Epithelial cell of esophagus (primary cell): ENCODE measurements at regions not wholly inside any gene's neighbourhood (a gene's known extent, or its start where the extent isn't known, plus 50 kb on each side); places are given as distances from the start of the nearest gene placed in this dataset.

Experiments
- DNase-seq: peaks from one replicate; pipeline ENCODE4 v3.0.0; 2010; ENCODE audit warnings: low read depth
- H3K4me3 ChIP-seq: 2 replicates; pipeline ENCODE4 v1.5.1; 2011; ENCODE audit warnings: mild to moderate bottlenecking, low read length, control low read depth
- CTCF ChIP-seq: IDR thresholded peaks from 2 replicates; pipeline ENCODE4 v1.5.1; 2011; ENCODE audit warnings: low read depth, mild to moderate bottlenecking, low read length, control low read depth, inconsistent platforms; ENCODE audit not compliant: insufficient read depth; ENCODE audit errors: missing control alignments

- no peak for DNase-seq
These were observed 970.8 kb downstream of the DTWD2 start for GRCh38 chr5:118017536-118017935.

GRCh38 chr5:118016396-118016795, 972.0 kb downstream of the DTWD2 start:
- no peak overlapping the region for H3K4me3 ChIP-seq
- TF ChIP-seq CTCF: no peak
- no peak for DNase-seq

More at GRCh38 chr5:118017536-118017935, 970.8 kb downstream of the DTWD2 start:
- TF ChIP-seq CTCF: no peak
- H3K4me3 ChIP-seq: no peak overlapping the region

- no peak for DNase-seq
- H3K4me3 ChIP-seq: no peak overlapping the region
- no peak for TF ChIP-seq CTCF
These were observed 972.8 kb downstream of the DTWD2 start for GRCh38 chr5:118015511-118015910.

- no peak for DNase-seq
- no peak overlapping the region for H3K4me3 ChIP-seq
- no peak for TF ChIP-seq CTCF
These were observed 978.5 kb downstream of the DTWD2 start for GRCh38 chr5:118009741-118010297.

- no peak for DNase-seq
- no peak overlapping the region for H3K4me3 ChIP-seq
- TF ChIP-seq CTCF: no peak
These were observed 979.6 kb downstream of the DTWD2 start for GRCh38 chr5:118008779-118009178.

GRCh38 chr5:118007262-118007661, 981.1 kb downstream of the DTWD2 start:
- no peak for TF ChIP-seq CTCF
- DNase-seq: peak; percentile 3
- no peak overlapping the region for H3K4me3 ChIP-seq

- no peak for TF ChIP-seq CTCF
- no peak for DNase-seq
- H3K4me3 ChIP-seq: no peak overlapping the region
These were observed 982.1 kb downstream of the DTWD2 start for GRCh38 chr5:118006219-118006618.
